Thyroid gland (tissue), 4 donors: ENCODE measurements at regions not wholly inside any gene's neighbourhood (a gene's known extent, or its start where the extent isn't known, plus 50 kb on each side); places are given as distances from the start of the nearest gene placed in this dataset.

Experiments used
- CTCF ChIP-seq, 6 experiments: fragments of 200-600 bp in 3 of 6; fragments of 450-650 bp in 3 of 6; sonication (generic) in 3 of 6; IDR thresholded peaks; one replicate each; pipeline ENCODE4 v1.5.1; 2016 to 2019; ENCODE audit warnings: antibody characterized with exemption in 6 of 6, mild to moderate bottlenecking in 2 of 6, inconsistent platforms in 1 of 6, moderate library complexity in 1 of 6
- POLR2A ChIP-seq, 2 donors: fragments of 450-650 bp; IDR thresholded peaks; one replicate each; pipeline ENCODE4 v1.6.1; 2017; ENCODE audit warnings: antibody characterized with exemption in 2 of 2, mild to moderate bottlenecking in 2 of 2, moderate library complexity in 1 of 2

- TF ChIP-seq CTCF (IDR thresholded peaks at IDR 0.05) (no peak), POLR2A (IDR thresholded peaks at IDR 0.05) (no peak)
Observed at GRCh38 chr2:156065912-156066311, 266.6 kb downstream of the NR4A2 start.
